ENCODE measurements at regions not wholly inside any gene's neighbourhood (a gene's known extent, or its start where the extent isn't known, plus 50 kb on each side); places are given as distances from the start of the nearest gene placed in this dataset.

DNA sequence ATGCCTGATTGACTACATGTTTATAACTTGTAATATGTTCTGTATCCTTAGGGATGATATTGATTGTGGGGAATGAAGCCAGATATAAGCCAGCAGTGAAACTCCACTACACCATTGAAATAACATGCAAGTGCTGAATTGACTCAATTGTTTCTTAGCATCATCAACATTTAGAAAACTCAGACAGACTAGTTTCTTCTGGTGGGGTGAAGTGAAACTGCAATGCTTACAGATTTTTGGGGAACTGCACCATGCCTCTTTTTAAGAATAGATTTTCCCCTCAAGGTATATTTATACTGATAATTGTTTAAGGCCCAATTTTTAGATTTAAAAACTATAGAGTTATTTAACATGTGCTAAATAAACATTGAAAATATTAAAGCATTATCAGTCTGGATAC lies 1044.6 kb upstream of the EYS start:
- TF ChIP-seq, protein P1, sequence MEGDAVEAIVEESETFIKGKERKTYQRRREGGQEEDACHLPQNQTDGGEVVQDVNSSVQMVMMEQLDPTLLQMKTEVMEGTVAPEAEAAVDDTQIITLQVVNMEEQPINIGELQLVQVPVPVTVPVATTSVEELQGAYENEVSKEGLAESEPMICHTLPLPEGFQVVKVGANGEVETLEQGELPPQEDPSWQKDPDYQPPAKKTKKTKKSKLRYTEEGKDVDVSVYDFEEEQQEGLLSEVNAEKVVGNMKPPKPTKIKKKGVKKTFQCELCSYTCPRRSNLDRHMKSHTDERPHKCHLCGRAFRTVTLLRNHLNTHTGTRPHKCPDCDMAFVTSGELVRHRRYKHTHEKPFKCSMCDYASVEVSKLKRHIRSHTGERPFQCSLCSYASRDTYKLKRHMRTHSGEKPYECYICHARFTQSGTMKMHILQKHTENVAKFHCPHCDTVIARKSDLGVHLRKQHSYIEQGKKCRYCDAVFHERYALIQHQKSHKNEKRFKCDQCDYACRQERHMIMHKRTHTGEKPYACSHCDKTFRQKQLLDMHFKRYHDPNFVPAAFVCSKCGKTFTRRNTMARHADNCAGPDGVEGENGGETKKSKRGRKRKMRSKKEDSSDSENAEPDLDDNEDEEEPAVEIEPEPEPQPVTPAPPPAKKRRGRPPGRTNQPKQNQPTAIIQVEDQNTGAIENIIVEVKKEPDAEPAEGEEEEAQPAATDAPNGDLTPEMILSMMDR (IDR thresholded peaks at IDR 0.05; ENCODE audit: borderline replicate concordance, extremely low read depth, low read length, poor library complexity, severe bottlenecking), result no peak
- no peak for TF ChIP-seq EZH2 (IDR thresholded peaks at IDR 0.05; ENCODE audit: borderline replicate concordance, low read depth, low read length, severe bottlenecking)
